Femur (tissue), 1 donor: ENCODE measurements at regions not wholly inside any gene's neighbourhood (a gene's known extent, or its start where the extent isn't known, plus 50 kb on each side); places are given as distances from the start of the nearest gene placed in this dataset.

Source experiments
- DNase-seq: peaks from one replicate; pipeline ENCODE4 v3.0.0-alpha.2; 2017

- DNase-seq = no peak
These were observed 171.9 kb upstream of the CADPS start for GRCh38 chr3:63047068-63047467.

- no peak for DNase-seq
These were observed 173.4 kb upstream of the CADPS start for GRCh38 chr3:63048367-63049326.

GRCh38 chr3:63050548-63051177, 175.4 kb upstream of the CADPS start:
- no peak for DNase-seq

GRCh38 chr3:63051920-63052319, 176.7 kb upstream of the CADPS start:
- DNase-seq = peak; percentile 19

- DNase-seq = no peak
These were observed 181.7 kb upstream of the CADPS start for GRCh38 chr3:63056932-63057331.

GRCh38 chr3:63060412-63060811, 185.2 kb upstream of the CADPS start:
- DNase-seq = no peak

- no peak for DNase-seq
These were observed 186.2 kb upstream of the CADPS start for GRCh38 chr3:63061449-63061848.

GRCh38 chr3:63064209-63064755, 189.1 kb upstream of the CADPS start:
- DNase-seq = no peak

- DNase-seq = peak; percentile 27
These were observed 192.9 kb upstream of the CADPS start for GRCh38 chr3:63067999-63068645.

GRCh38 chr3:63069806-63070475, 194.7 kb upstream of the CADPS start:
- DNase-seq = no peak

- no peak for DNase-seq
These were observed 195.2 kb upstream of the CADPS start for GRCh38 chr3:63070476-63070810.

GRCh38 chr3:63076357-63076756, 201.1 kb upstream of the CADPS start:
- no peak for DNase-seq

GRCh38 chr3:63086190-63086589, 191.9 kb upstream of the SYNPR start:
- no peak for DNase-seq

GRCh38 chr3:63089007-63089750, 188.9 kb upstream of the SYNPR start:
- no peak for DNase-seq

- no peak for DNase-seq
These were observed 188.4 kb upstream of the SYNPR start for GRCh38 chr3:63089751-63090132.

GRCh38 chr3:63090656-63091055, 187.5 kb upstream of the SYNPR start:
- no peak for DNase-seq

- no peak for DNase-seq
These were observed 185.6 kb upstream of the SYNPR start for GRCh38 chr3:63092515-63092914.

GRCh38 chr3:63094642-63095408, 183.3 kb upstream of the SYNPR start:
- DNase-seq = no peak

- DNase-seq = no peak
These were observed 181.7 kb upstream of the SYNPR start for GRCh38 chr3:63096248-63097058.

GRCh38 chr3:63097396-63097795, 180.7 kb upstream of the SYNPR start:
- no peak for DNase-seq

GRCh38 chr3:63116922-63117321, 161.2 kb upstream of the SYNPR start:
- no peak for DNase-seq
